C4-2B (cell line): ENCODE measurements at regions not wholly inside any gene's neighbourhood (a gene's known extent, or its start where the extent isn't known, plus 50 kb on each side); places are given as distances from the start of the nearest gene placed in this dataset.

ENCODE experiments used
- CTCF ChIP-seq: fragments of 450-650 bp; conservative IDR thresholded peaks from 2 replicates; pipeline ENCODE4 v1.5.1; 2017; ENCODE audit warnings: mild to moderate bottlenecking
- ZFX ChIP-seq: fragments of 450-650 bp; IDR thresholded peaks from 2 replicates; pipeline ENCODE4 v1.6.1; 2017

- TF ChIP-seq CTCF (no peak), ZFX (no peak)
These were observed 154.5 kb upstream of the C1orf87 start for GRCh38 chr1:60228041-60228491.
